CD8-positive, alpha-beta memory T cell (primary cell): ENCODE measurements at regions not wholly inside any gene's neighbourhood (a gene's known extent, or its start where the extent isn't known, plus 50 kb on each side); places are given as distances from the start of the nearest gene placed in this dataset.

Experiments used
- CTCF ChIA-PET: fragments of 350-600 bp; sonication (Branson Sonifier 250); formaldehyde crosslinking; loops from one replicate; lab custom pipeline; 2021; ENCODE audit warnings: antibody characterized with exemption; lab: Charles Lee
- POLR2A ChIA-PET: fragments of 350-600 bp; sonication (Branson Sonifier 250); formaldehyde crosslinking; loops from one replicate; lab custom pipeline; 2021; ENCODE audit warnings: antibody characterized with exemption; lab: Charles Lee
- DNase-seq, 5 donors: peaks; one replicate each; pipeline versions ENCODE4 v3.0.0 to v3.0.0-alpha.2; 2020 to 2022; ENCODE audit warnings: mixed read lengths in 1 of 5
- H3K27ac ChIP-seq: one replicate; pipeline ENCODE4 v1.7.0; 2013; ENCODE audit warnings: low read depth, mild to moderate bottlenecking, low read length, moderate library complexity
- H3K27me3 ChIP-seq: 2 replicates; pipeline ENCODE4 v1.7.0; 2013; ENCODE audit warnings: low read length, mild to moderate bottlenecking; ENCODE audit not compliant: insufficient read depth, poor library complexity, severe bottlenecking
- H3K36me3 ChIP-seq: 2 replicates; pipeline ENCODE4 v1.7.0; 2013; ENCODE audit warnings: mild to moderate bottlenecking, low read length, moderate library complexity; ENCODE audit not compliant: insufficient read depth
- H3K4me1 ChIP-seq: 2 replicates; pipeline ENCODE4 v1.7.0; 2013; ENCODE audit warnings: mild to moderate bottlenecking, low read length, moderate library complexity; ENCODE audit not compliant: insufficient read depth
- H3K4me3 ChIP-seq: 2 replicates; pipeline ENCODE4 v1.7.0; 2013; ENCODE audit warnings: mild to moderate bottlenecking, low read length
- H3K9me3 ChIP-seq: 2 replicates; pipeline ENCODE4 v1.7.0; 2013; ENCODE audit warnings: mild to moderate bottlenecking, low read length
- H3K27ac Mint-ChIP-seq, 8 donors: one replicate each; pipeline ENCODE4 v1.8.0; 2020 to 2021; ENCODE audit warnings: mixed read lengths in 8 of 8, mild to moderate bottlenecking in 6 of 8, inconsistent platforms in 3 of 8, moderate library complexity in 3 of 8
- H3K27me3 Mint-ChIP-seq, 2 donors: one replicate each; pipeline ENCODE4 v1.8.0; 2020 to 2021; ENCODE audit warnings: mixed read lengths in 2 of 2, mild to moderate bottlenecking in 1 of 2, moderate library complexity in 1 of 2
- H3K36me3 Mint-ChIP-seq, 3 donors: one replicate each; pipeline ENCODE4 v1.8.0; 2020 to 2021; ENCODE audit warnings: mixed read lengths in 3 of 3, inconsistent platforms in 1 of 3, mild to moderate bottlenecking in 1 of 3
- H3K4me1 Mint-ChIP-seq, 3 donors: one replicate each; pipeline ENCODE4 v1.8.0; 2020 to 2021; ENCODE audit warnings: mixed read lengths in 3 of 3, inconsistent platforms in 1 of 3, mild to moderate bottlenecking in 1 of 3
- H3K4me3 Mint-ChIP-seq, 7 donors: one replicate each; pipeline ENCODE4 v1.8.0; 2020 to 2021; ENCODE audit warnings: mixed read lengths in 7 of 7, mild to moderate bottlenecking in 6 of 7, moderate library complexity in 4 of 7, inconsistent platforms in 2 of 7
- H3K9me3 Mint-ChIP-seq, 5 donors: one replicate each; pipeline ENCODE4 v1.8.0; 2020 to 2022; ENCODE audit warnings: mixed read lengths in 5 of 5, mild to moderate bottlenecking in 3 of 5, moderate library complexity in 2 of 5, inconsistent platforms in 1 of 5

- Histone ChIP-seq H3K27me3 (no peaks in the 10 kb centered on the region), H3K36me3 (no peaks in the 10 kb centered on the region), H3K4me1 (no peaks in the 10 kb centered on the region), H3K9me3 (no peaks in the 10 kb centered on the region), H3K4me3 (no peak overlapping the region), H3K27ac (no peak overlapping the region)
- Mint-ChIP-seq H3K27ac (no peak overlapping the region), H3K9me3 (peaks cover 0 to 4% (median 4%) of the 10 kb centered on the region in 5 donors), H3K27me3 (no peaks in the 10 kb centered on the region), H3K4me3 (no peak overlapping the region), H3K4me1 (peaks cover 0 to 10% (median 2%) of the 10 kb centered on the region in 3 donors), H3K36me3 (no peaks in the 10 kb centered on the region)
- ChIA-PET POLR2A (no interaction called here), CTCF (no interaction called here)
- DNase-seq: no peak
These were observed 165.3 kb downstream of the ZNF608 start for GRCh38 chr5:124580925-124581737.

- Mint-ChIP-seq H3K36me3 (no peaks in the 10 kb centered on the region), H3K27ac (no peak overlapping the region), H3K27me3 (no peaks in the 10 kb centered on the region), H3K4me3 (no peak overlapping the region), H3K4me1 (peaks cover 0 to 10% (median 2%) of the 10 kb centered on the region in 3 donors), H3K9me3 (peaks cover 0 to 4% (median 4%) of the 10 kb centered on the region in 5 donors)
- DNase-seq: no peak
- no peaks in the 10 kb centered on the region for H3K9me3 ChIP-seq
- H3K27me3 ChIP-seq: no peaks in the 10 kb centered on the region
- H3K36me3 ChIP-seq: no peaks in the 10 kb centered on the region
- no peaks in the 10 kb centered on the region for H3K4me1 ChIP-seq
- no peak overlapping the region for H3K27ac ChIP-seq
- ChIA-PET CTCF (no interaction called here), POLR2A (no interaction called here)
- H3K4me3 ChIP-seq: no peak overlapping the region
These were observed 165.9 kb downstream of the ZNF608 start for GRCh38 chr5:124580512-124580911.

- Mint-ChIP-seq H3K4me1 (no peaks in the 10 kb centered on the region), H3K27me3 (peaks cover 0 to 1% of the 10 kb centered on the region in 2 donors), H3K9me3 (peaks cover 2 to 6% (median 4%) of the 10 kb centered on the region in 5 donors), H3K36me3 (no peaks in the 10 kb centered on the region), H3K4me3 (no peak overlapping the region), H3K27ac (no peak overlapping the region)
- no peaks in the 10 kb centered on the region for H3K36me3 ChIP-seq
- no peak overlapping the region for H3K4me3 ChIP-seq
- ChIA-PET POLR2A (no interaction called here), CTCF (no interaction called here)
- H3K27ac ChIP-seq: no peak overlapping the region
- H3K9me3 ChIP-seq: no peaks in the 10 kb centered on the region
- H3K4me1 ChIP-seq: no peaks in the 10 kb centered on the region
- DNase-seq: no peak
- no peaks in the 10 kb centered on the region for H3K27me3 ChIP-seq
These were observed 169.5 kb downstream of the ZNF608 start for GRCh38 chr5:124576848-124577409.

GRCh38 chr5:124575725-124576124, 170.7 kb downstream of the ZNF608 start:
- ChIA-PET POLR2A (no interaction called here), CTCF (no interaction called here)
- no peak overlapping the region for H3K27ac Mint-ChIP-seq
- peaks cover 2 to 6% (median 4%) of the 10 kb centered on the region in 5 donors for H3K9me3 Mint-ChIP-seq
- Histone ChIP-seq H3K36me3 (no peaks in the 10 kb centered on the region), H3K4me3 (no peak overlapping the region), H3K27me3 (no peaks in the 10 kb centered on the region), H3K27ac (no peak overlapping the region), H3K4me1 (no peaks in the 10 kb centered on the region), H3K9me3 (no peaks in the 10 kb centered on the region)
- H3K27me3 Mint-ChIP-seq: peaks cover 0 to 1% of the 10 kb centered on the region in 2 donors
- DNase-seq: no peak
- no peak overlapping the region for H3K4me3 Mint-ChIP-seq
- H3K36me3 Mint-ChIP-seq: no peaks in the 10 kb centered on the region
- H3K4me1 Mint-ChIP-seq: no peaks in the 10 kb centered on the region

- no peaks in the 10 kb centered on the region for H3K36me3 ChIP-seq
- Mint-ChIP-seq H3K27me3 (peaks cover 0 to 1% of the 10 kb centered on the region in 2 donors), H3K4me3 (no peak overlapping the region), H3K9me3 (peaks cover 1 to 5% (median 4%) of the 10 kb centered on the region in 5 donors), H3K27ac (no peak overlapping the region), H3K4me1 (no peaks in the 10 kb centered on the region), H3K36me3 (no peaks in the 10 kb centered on the region)
- DNase-seq: no peak
- CTCF ChIA-PET: interaction anchor here (1.4 kb wide), 1 partner anchor 42 kb away, joined by 3 read pairs; no protein-coding TSS in a partner anchor
- POLR2A ChIA-PET: no interaction called here
- no peaks in the 10 kb centered on the region for H3K4me1 ChIP-seq
- H3K4me3 ChIP-seq: no peak overlapping the region
- no peaks in the 10 kb centered on the region for H3K9me3 ChIP-seq
- H3K27ac ChIP-seq: no peak overlapping the region
- no peaks in the 10 kb centered on the region for H3K27me3 ChIP-seq
These were observed 171.7 kb downstream of the ZNF608 start for GRCh38 chr5:124574521-124575436.

GRCh38 chr5:124572971-124573370, 173.5 kb downstream of the ZNF608 start:
- CTCF ChIA-PET: no interaction called here
- H3K27ac Mint-ChIP-seq: no peak overlapping the region
- POLR2A ChIA-PET: no interaction called here

GRCh38 chr5:124570285-124571035, 176.0 kb downstream of the ZNF608 start:
- Histone ChIP-seq H3K27me3 (no peaks in the 10 kb centered on the region), H3K4me3 (no peak overlapping the region), H3K27ac (no peak overlapping the region), H3K4me1 (no peaks in the 10 kb centered on the region), H3K36me3 (no peaks in the 10 kb centered on the region), H3K9me3 (no peaks in the 10 kb centered on the region)
- CTCF ChIA-PET: no interaction called here
- no peak overlapping the region for H3K4me3 Mint-ChIP-seq
- DNase-seq: no peak
- H3K27ac Mint-ChIP-seq: no peak overlapping the region
- H3K4me1 Mint-ChIP-seq: no peaks in the 10 kb centered on the region
- H3K27me3 Mint-ChIP-seq: peaks cover 0 to 1% of the 10 kb centered on the region in 2 donors
- H3K9me3 Mint-ChIP-seq: peaks cover 0 to 10% (median 3%) of the 10 kb centered on the region in 5 donors
- H3K36me3 Mint-ChIP-seq: no peaks in the 10 kb centered on the region
- POLR2A ChIA-PET: no interaction called here

More at GRCh38 chr5:124572971-124573370, 173.5 kb downstream of the ZNF608 start:
- peaks cover 0 to 1% of the 10 kb centered on the region in 2 donors for H3K27me3 Mint-ChIP-seq
- no peaks in the 10 kb centered on the region for H3K27me3 ChIP-seq
- H3K36me3 ChIP-seq: no peaks in the 10 kb centered on the region
- peaks cover 0 to 5% (median 0%) of the 10 kb centered on the region in 5 donors for H3K9me3 Mint-ChIP-seq
- no peak overlapping the region for H3K4me3 ChIP-seq
- no peaks in the 10 kb centered on the region for H3K4me1 Mint-ChIP-seq
- no peaks in the 10 kb centered on the region for H3K9me3 ChIP-seq
- H3K36me3 Mint-ChIP-seq: no peaks in the 10 kb centered on the region
- no peaks in the 10 kb centered on the region for H3K4me1 ChIP-seq
- H3K4me3 Mint-ChIP-seq: no peak overlapping the region
- DNase-seq: no peak
- no peak overlapping the region for H3K27ac ChIP-seq
